GM19372 (cell line): ENCODE measurements at regions not wholly inside any gene's neighbourhood (a gene's known extent, or its start where the extent isn't known, plus 50 kb on each side); places are given as distances from the start of the nearest gene placed in this dataset.
A peak's percentile ranks its signal among the peaks of the same experiment; 100 is the strongest.

Experiments
- ATAC-seq: cut with Tn5 transposase; IDR thresholded peaks from one replicate; pipeline ENCODE4 v1.9.1; 2021; ENCODE audit warnings: mild to moderate bottlenecking, low read depth, moderate library complexity; ENCODE audit not compliant: unreplicated experiment

GRCh38 chr9:16025627-16026026, 472.8 kb downstream of the CCDC171 start:
- no peak for ATAC-seq

- ATAC-seq = no peak
These were observed 474.0 kb downstream of the CCDC171 start for GRCh38 chr9:16026886-16027285.

- no peak for ATAC-seq
These were observed 475.7 kb downstream of the CCDC171 start for GRCh38 chr9:16028548-16028947.

- no peak for ATAC-seq
These were observed 476.3 kb downstream of the CCDC171 start for GRCh38 chr9:16029046-16029615.

- no peak for ATAC-seq
These were observed 477.0 kb downstream of the CCDC171 start for GRCh38 chr9:16029796-16030363.

GRCh38 chr9:16030528-16031185, 477.8 kb downstream of the CCDC171 start:
- peak; percentile 91 for ATAC-seq

- no peak for ATAC-seq
These were observed 478.6 kb downstream of the CCDC171 start for GRCh38 chr9:16031486-16031885.

- ATAC-seq = no peak
These were observed 479.1 kb downstream of the CCDC171 start for GRCh38 chr9:16031971-16032370.

- no peak for ATAC-seq
These were observed 480.0 kb downstream of the CCDC171 start for GRCh38 chr9:16032799-16033198.

- no peak for ATAC-seq
These were observed 480.4 kb downstream of the CCDC171 start for GRCh38 chr9:16033253-16033652.

GRCh38 chr9:16033921-16034691, 481.3 kb downstream of the CCDC171 start:
- ATAC-seq = no peak

- ATAC-seq = peak; percentile 49
These were observed 486.6 kb downstream of the CCDC171 start for GRCh38 chr9:16039218-16039987.

GRCh38 chr9:16039988-16040761, 487.3 kb downstream of the CCDC171 start:
- peak; percentile 7 for ATAC-seq

GRCh38 chr9:16043756-16044578, 491.1 kb downstream of the CCDC171 start:
- no peak for ATAC-seq

- ATAC-seq = no peak
These were observed 491.7 kb downstream of the CCDC171 start for GRCh38 chr9:16044579-16044881.

- ATAC-seq = no peak
These were observed 492.9 kb downstream of the CCDC171 start for GRCh38 chr9:16045651-16046280.

GRCh38 chr9:16046713-16047112, 493.9 kb downstream of the CCDC171 start:
- ATAC-seq = no peak

GRCh38 chr9:16048129-16048528, 495.3 kb downstream of the CCDC171 start:
- no peak for ATAC-seq

- ATAC-seq = no peak
These were observed 499.3 kb downstream of the CCDC171 start for GRCh38 chr9:16052146-16052545.
